CD4-positive, alpha-beta memory T cell (primary cell): ENCODE measurements at regions not wholly inside any gene's neighbourhood (a gene's known extent, or its start where the extent isn't known, plus 50 kb on each side); places are given as distances from the start of the nearest gene placed in this dataset.

Experiments used
- CTCF ChIA-PET: fragments of 350-600 bp; sonication (Branson Sonifier 250); formaldehyde crosslinking; loops from one replicate; lab custom pipeline; 2021; ENCODE audit warnings: inconsistent platforms; ENCODE audit not compliant: partially characterized antibody; lab: Charles Lee
- POLR2A ChIA-PET: fragments of 350-600 bp; sonication (Branson Sonifier 250); formaldehyde crosslinking; loops from one replicate; lab custom pipeline; 2021; ENCODE audit not compliant: partially characterized antibody; lab: Charles Lee
- DNase-seq, 5 donors: peaks; one replicate each; pipeline versions ENCODE4 v3.0.0 to v3.0.0-alpha.2; 2020 to 2022; ENCODE audit warnings: mixed read lengths in 1 of 5
- H3K27ac ChIP-seq: one replicate; pipeline ENCODE4 v1.7.0; 2013; ENCODE audit warnings: low read depth, low read length
- H3K27me3 ChIP-seq: 2 replicates; pipeline ENCODE4 v1.7.0; 2013; ENCODE audit warnings: mild to moderate bottlenecking, low read length, moderate library complexity; ENCODE audit not compliant: insufficient read depth
- H3K36me3 ChIP-seq: 2 replicates; pipeline ENCODE4 v1.7.0; 2013; ENCODE audit warnings: mild to moderate bottlenecking, low read length, moderate library complexity; ENCODE audit not compliant: insufficient read depth
- H3K4me1 ChIP-seq: 2 replicates; pipeline ENCODE4 v1.7.0; 2013; ENCODE audit warnings: mild to moderate bottlenecking, low read length, moderate library complexity; ENCODE audit not compliant: insufficient read depth
- H3K4me3 ChIP-seq, 2 donors: one replicate each; pipeline ENCODE4 v1.7.0; 2013; ENCODE audit warnings: low read length in 2 of 2, mild to moderate bottlenecking in 1 of 2
- H3K9me3 ChIP-seq, 2 donors: one replicate each; pipeline ENCODE4 v1.7.0; 2013; ENCODE audit warnings: low read length in 2 of 2, control low read depth in 1 of 2; ENCODE audit not compliant: control insufficient read depth in 1 of 2
- H3K27ac Mint-ChIP-seq, 7 donors: one replicate each; pipeline ENCODE4 v1.8.0; 2020 to 2021; ENCODE audit warnings: mixed read lengths in 7 of 7, mild to moderate bottlenecking in 6 of 7, inconsistent platforms in 3 of 7, moderate library complexity in 3 of 7
- H3K27me3 Mint-ChIP-seq, 2 donors: one replicate each; pipeline ENCODE4 v1.8.0; 2020 to 2021; ENCODE audit warnings: mixed read lengths in 2 of 2
- H3K36me3 Mint-ChIP-seq, 2 donors: one replicate each; pipeline ENCODE4 v1.8.0; 2020 to 2021; ENCODE audit warnings: mixed read lengths in 2 of 2, inconsistent platforms in 1 of 2, mild to moderate bottlenecking in 1 of 2
- H3K4me1 Mint-ChIP-seq, 4 donors: one replicate each; pipeline ENCODE4 v1.8.0; 2020 to 2021; ENCODE audit warnings: mixed read lengths in 4 of 4, mild to moderate bottlenecking in 1 of 4
- H3K4me3 Mint-ChIP-seq, 8 donors: one replicate each; pipeline ENCODE4 v1.8.0; 2020 to 2021; ENCODE audit warnings: mixed read lengths in 8 of 8, mild to moderate bottlenecking in 7 of 8, moderate library complexity in 6 of 8, inconsistent platforms in 3 of 8
- H3K9me3 Mint-ChIP-seq, 8 donors: one replicate each; pipeline ENCODE4 v1.8.0; 2020 to 2021; ENCODE audit warnings: mixed read lengths in 8 of 8, mild to moderate bottlenecking in 5 of 8, inconsistent platforms in 3 of 8, moderate library complexity in 1 of 8
- intact Hi-C: fragments of 100-400 bp; cut with micrococcal nuclease; formaldehyde crosslinking; loops from one replicate; pipeline ENCODE4 v1.15.1; 2023

- Histone ChIP-seq H3K4me3 (no peak overlapping the region), H3K27me3 (no peaks in the 10 kb centered on the region), H3K27ac (no peak overlapping the region), H3K4me1 (no peaks in the 10 kb centered on the region), H3K9me3 (no peaks in the 10 kb centered on the region), H3K36me3 (no peaks in the 10 kb centered on the region)
- no peaks in the 10 kb centered on the region for H3K27me3 Mint-ChIP-seq
- ChIA-PET CTCF (no interaction called here), POLR2A (no interaction called here)
- intact Hi-C loops, result no loop called here
- H3K36me3 Mint-ChIP-seq, result no peaks in the 10 kb centered on the region
- peaks cover 0 to 3% (median 0%) of the 10 kb centered on the region in 8 donors for H3K9me3 Mint-ChIP-seq
- H3K27ac Mint-ChIP-seq, result no peak overlapping the region
- DNase-seq, result no peak
- H3K4me3 Mint-ChIP-seq, result no peak overlapping the region
- H3K4me1 Mint-ChIP-seq, result no peaks in the 10 kb centered on the region
These were observed 446.1 kb downstream of the ANXA1 start for GRCh38 chr9:73597771-73598170.

GRCh38 chr9:73609381-73609780 lies 457.7 kb downstream of the ANXA1 start:
- Mint-ChIP-seq H3K4me1 (no peaks in the 10 kb centered on the region), H3K4me3 (no peak overlapping the region), H3K36me3 (no peaks in the 10 kb centered on the region), H3K27ac (no peak overlapping the region), H3K9me3 (peaks cover 0 to 5% (median 0%) of the 10 kb centered on the region in 8 donors), H3K27me3 (no peaks in the 10 kb centered on the region)
- no peak overlapping the region for H3K4me3 ChIP-seq
- H3K27me3 ChIP-seq, result no peaks in the 10 kb centered on the region
- no peaks in the 10 kb centered on the region for H3K9me3 ChIP-seq
- H3K4me1 ChIP-seq, result no peaks in the 10 kb centered on the region
- no peak overlapping the region for H3K27ac ChIP-seq
- ChIA-PET CTCF (no interaction called here), POLR2A (no interaction called here)
- DNase-seq, result no peak
- intact Hi-C loops, result no loop called here
- no peaks in the 10 kb centered on the region for H3K36me3 ChIP-seq

DNA sequence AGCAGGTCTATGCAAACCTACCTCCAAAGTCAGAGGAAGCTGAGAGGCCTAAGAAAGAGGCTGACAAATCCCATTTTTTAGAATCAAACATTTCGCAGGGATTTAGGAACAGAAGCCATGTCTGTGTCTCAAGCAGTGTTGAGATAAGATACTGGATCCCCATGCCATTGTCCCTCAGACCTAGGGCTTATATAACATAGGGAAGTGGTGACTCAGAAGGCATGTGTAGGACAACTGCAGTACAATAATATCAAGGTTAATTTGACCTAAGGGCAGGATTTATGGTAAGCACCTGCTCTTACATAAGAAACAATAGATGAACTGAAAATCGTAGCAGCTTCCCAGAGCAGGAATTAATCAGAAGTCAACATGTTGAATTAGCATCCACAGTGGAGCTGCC lies 459.4 kb downstream of the ANXA1 start:
- no peaks in the 10 kb centered on the region for H3K36me3 ChIP-seq
- no peaks in the 10 kb centered on the region for H3K9me3 ChIP-seq
- H3K27me3 ChIP-seq, result no peaks in the 10 kb centered on the region
- no peak overlapping the region for H3K4me3 ChIP-seq
- intact Hi-C loops, result no loop called here
- H3K4me1 ChIP-seq, result no peaks in the 10 kb centered on the region
- no peak for DNase-seq
- H3K4me3 Mint-ChIP-seq, result no peak overlapping the region
- H3K27ac Mint-ChIP-seq, result no peak overlapping the region
- CTCF ChIA-PET, result no interaction called here
- H3K27ac ChIP-seq, result no peak overlapping the region
- H3K36me3 Mint-ChIP-seq, result no peaks in the 10 kb centered on the region
- no peaks in the 10 kb centered on the region for H3K4me1 Mint-ChIP-seq
- H3K9me3 Mint-ChIP-seq, result peaks cover 0 to 5% (median 0%) of the 10 kb centered on the region in 8 donors
- H3K27me3 Mint-ChIP-seq, result no peaks in the 10 kb centered on the region
- POLR2A ChIA-PET, result no interaction called here

DNA sequence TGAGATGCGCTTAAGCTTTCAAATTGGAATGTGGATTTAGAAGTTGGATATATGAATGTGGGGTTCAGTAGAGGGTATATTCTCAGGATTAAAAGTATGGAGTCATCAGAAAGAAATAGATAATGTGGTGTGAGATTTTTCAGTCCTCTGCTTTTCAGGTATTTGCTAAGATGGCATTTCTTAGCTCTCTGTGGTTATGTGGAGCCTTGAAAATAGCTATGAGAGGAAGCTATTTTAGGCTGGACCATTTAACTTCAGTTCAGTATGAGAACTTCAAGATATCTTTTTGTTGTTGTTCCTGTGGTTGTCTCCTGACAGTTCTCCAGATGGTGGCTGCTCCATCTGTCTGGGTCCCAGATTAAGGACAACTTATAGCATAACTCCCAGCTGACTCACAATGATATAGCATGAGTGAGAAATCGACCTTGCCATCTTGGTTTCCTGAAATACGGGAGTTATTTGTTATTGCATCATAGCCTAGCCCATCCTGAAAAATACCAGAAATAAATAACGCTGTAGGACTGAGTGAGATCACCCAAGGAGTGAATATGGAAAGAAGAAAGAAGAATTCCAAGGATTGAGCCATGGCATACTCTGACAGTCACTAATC lies 461.5 kb downstream of the ANXA1 start:
- Histone ChIP-seq H3K4me1 (no peaks in the 10 kb centered on the region), H3K9me3 (no peaks in the 10 kb centered on the region), H3K36me3 (no peaks in the 10 kb centered on the region), H3K4me3 (no peak overlapping the region), H3K27ac (no peak overlapping the region), H3K27me3 (no peaks in the 10 kb centered on the region)
- Mint-ChIP-seq H3K9me3 (peaks cover 0 to 5% (median 0%) of the 10 kb centered on the region in 8 donors), H3K27me3 (no peaks in the 10 kb centered on the region), H3K36me3 (no peaks in the 10 kb centered on the region), H3K4me1 (no peaks in the 10 kb centered on the region), H3K27ac (no peak overlapping the region), H3K4me3 (no peak overlapping the region)
- ChIA-PET CTCF (no interaction called here), POLR2A (no interaction called here)
- intact Hi-C loops, result no loop called here
- no peak for DNase-seq

DNA sequence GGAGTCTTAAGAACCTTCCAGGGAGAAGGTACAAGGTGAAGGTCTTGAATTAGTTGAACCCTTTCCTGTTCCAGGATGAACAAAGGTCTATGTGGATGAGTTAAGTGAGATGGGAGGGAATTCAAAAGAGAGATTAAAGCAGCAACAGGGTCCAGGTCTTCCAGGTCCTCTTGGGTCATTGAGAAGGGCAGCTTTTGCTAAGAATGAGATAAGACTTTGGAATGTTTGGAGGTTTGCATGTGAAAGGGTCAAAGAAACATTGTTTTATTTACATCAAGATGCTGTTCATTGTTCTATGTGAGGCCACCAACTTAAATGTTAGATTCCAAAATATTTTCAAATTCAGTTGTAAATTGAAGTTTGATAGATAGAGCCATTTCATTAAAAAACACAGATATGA lies 463.9 kb downstream of the ANXA1 start:
- CTCF ChIA-PET, result no interaction called here
- Mint-ChIP-seq H3K4me3 (no peak overlapping the region), H3K36me3 (no peaks in the 10 kb centered on the region)

DNA sequence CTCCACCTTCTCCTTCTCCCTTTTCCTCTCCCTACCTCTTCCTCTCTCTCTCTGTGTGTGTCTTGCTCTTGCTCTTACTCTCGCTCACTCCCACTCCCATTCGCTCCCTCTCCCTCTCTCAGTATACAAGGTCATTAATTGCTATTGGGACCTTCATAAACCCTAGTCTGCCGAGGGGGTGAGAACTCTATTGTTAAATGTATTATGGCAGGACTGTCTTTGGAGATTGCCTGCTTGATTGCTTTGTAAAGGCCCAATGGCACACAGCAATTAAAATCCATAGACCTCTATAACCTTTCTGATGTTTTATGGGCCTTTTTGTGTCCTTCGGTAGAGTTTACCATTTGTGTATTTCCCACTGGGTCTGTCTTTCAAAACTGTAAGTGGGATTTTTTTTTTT lies 465.9 kb downstream of the ANXA1 start:
- intact Hi-C loops, result no loop called here
- peak overlapping the region in 1 of 8 donors; percentile 37 for H3K4me3 Mint-ChIP-seq
- H3K9me3 Mint-ChIP-seq, result peaks cover 0 to 4% (median 0%) of the 10 kb centered on the region in 8 donors
- H3K27ac Mint-ChIP-seq, result no peak overlapping the region
- H3K36me3 Mint-ChIP-seq, result no peaks in the 10 kb centered on the region
- Histone ChIP-seq H3K4me1 (no peaks in the 10 kb centered on the region), H3K27me3 (no peaks in the 10 kb centered on the region), H3K9me3 (no peaks in the 10 kb centered on the region), H3K4me3 (no peak overlapping the region), H3K36me3 (no peaks in the 10 kb centered on the region), H3K27ac (no peak overlapping the region)
- DNase-seq, result no peak
- ChIA-PET CTCF (no interaction called here), POLR2A (no interaction called here)
- no peaks in the 10 kb centered on the region for H3K4me1 Mint-ChIP-seq
- H3K27me3 Mint-ChIP-seq, result no peaks in the 10 kb centered on the region

More for the DNA sequence above, 463.9 kb downstream of the ANXA1 start:
- no peaks in the 10 kb centered on the region for H3K4me1 ChIP-seq
- intact Hi-C loops, result no loop called here
- DNase-seq, result no peak
- no peaks in the 10 kb centered on the region for H3K36me3 ChIP-seq
- no peaks in the 10 kb centered on the region for H3K27me3 ChIP-seq
- no peaks in the 10 kb centered on the region for H3K4me1 Mint-ChIP-seq
- H3K9me3 ChIP-seq, result no peaks in the 10 kb centered on the region
- H3K9me3 Mint-ChIP-seq, result peaks cover 0 to 4% (median 0%) of the 10 kb centered on the region in 8 donors
- no peaks in the 10 kb centered on the region for H3K27me3 Mint-ChIP-seq
- no peak overlapping the region for H3K27ac Mint-ChIP-seq
- H3K27ac ChIP-seq, result no peak overlapping the region
- H3K4me3 ChIP-seq, result no peak overlapping the region
- POLR2A ChIA-PET, result no interaction called here

- Histone ChIP-seq H3K9me3 (no peaks in the 10 kb centered on the region), H3K4me3 (no peak overlapping the region), H3K36me3 (no peaks in the 10 kb centered on the region), H3K27me3 (no peaks in the 10 kb centered on the region), H3K4me1 (no peaks in the 10 kb centered on the region), H3K27ac (no peak overlapping the region)
- DNase-seq, result no peak
- no peaks in the 10 kb centered on the region for H3K4me1 Mint-ChIP-seq
- no peaks in the 10 kb centered on the region for H3K27me3 Mint-ChIP-seq
- H3K27ac Mint-ChIP-seq, result no peak overlapping the region
- ChIA-PET CTCF (no interaction called here), POLR2A (no interaction called here)
- peaks cover 0 to 9% (median 3%) of the 10 kb centered on the region in 8 donors for H3K9me3 Mint-ChIP-seq
- intact Hi-C loops, result no loop called here
- no peak overlapping the region for H3K4me3 Mint-ChIP-seq
- H3K36me3 Mint-ChIP-seq, result no peaks in the 10 kb centered on the region
These were observed 489.3 kb downstream of the ANXA1 start for GRCh38 chr9:73640971-73641370.
